ENCODE measurements at regions not wholly inside any gene's neighbourhood (a gene's known extent, or its start where the extent isn't known, plus 50 kb on each side); places are given as distances from the start of the nearest gene placed in this dataset.

- Histone ChIP-seq H3K9me3 (replicated peaks; ENCODE audit: control insufficient read depth, low read depth, low read length) (peaks cover 7% of the 10 kb centered on the region), H3K27ac (ENCODE audit: low read length) (no peak overlapping the region), H3K27me3 (ENCODE audit: control insufficient read depth, insufficient read depth, low read length) (no peaks in the 10 kb centered on the region), H3K36me3 (ENCODE audit: control insufficient read depth, insufficient read depth, low read length) (no peaks in the 10 kb centered on the region), H3K4me1 (ENCODE audit: control insufficient read depth, insufficient read depth, low read length) (no peaks in the 10 kb centered on the region), H3K4me3 (ENCODE audit: low read length) (no peak overlapping the region)
- WGBS (ENCODE audit: insufficient coverage) = no CpG with 5 or more reads among the region's 1 CpG
- DNase-seq = no peak
Measured at GRCh38 chr3:31434819-31435218, 97.9 kb upstream of the STT3B start.

- DNase-seq = no peak
- no peak overlapping the region for H3K27ac ChIP-seq (ENCODE audit: low read length)
- H3K27me3 ChIP-seq (ENCODE audit: control insufficient read depth, insufficient read depth, low read length) = no peaks in the 10 kb centered on the region
- no peaks in the 10 kb centered on the region for H3K36me3 ChIP-seq (ENCODE audit: control insufficient read depth, insufficient read depth, low read length)
- no peak overlapping the region for H3K4me3 ChIP-seq (ENCODE audit: low read length)
- peaks cover 7% of the 10 kb centered on the region for H3K9me3 ChIP-seq (replicated peaks; ENCODE audit: control insufficient read depth, low read depth, low read length)
- no peaks in the 10 kb centered on the region for H3K4me1 ChIP-seq (ENCODE audit: control insufficient read depth, insufficient read depth, low read length)
- WGBS (ENCODE audit: insufficient coverage) = 80% methylated on average over 1 of the region's 1 CpG
Measured at GRCh38 chr3:31436830-31437229, 95.9 kb upstream of the STT3B start.

DNA sequence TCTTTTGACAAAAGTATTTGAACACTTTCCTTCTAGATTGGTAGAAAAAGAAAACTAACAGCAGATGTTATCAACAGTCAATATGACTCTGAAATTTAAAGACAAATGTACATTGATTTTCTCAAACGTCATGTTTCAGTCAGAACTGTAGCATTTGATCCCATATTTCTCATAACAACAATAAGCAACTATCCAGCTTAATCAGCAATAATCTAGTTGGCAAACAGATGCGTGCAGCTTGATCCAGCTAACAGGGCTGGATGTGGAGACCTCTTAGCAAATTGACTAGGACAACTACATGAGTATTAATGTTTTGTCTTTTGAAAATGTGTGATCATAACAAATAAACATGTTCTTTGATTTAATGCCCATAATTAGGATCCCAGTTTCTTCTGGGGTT is 94.0 kb upstream of the STT3B start:
- 60% methylated on average over 1 of the region's 2 CpGs for WGBS (ENCODE audit: insufficient coverage)
- Histone ChIP-seq H3K4me1 (ENCODE audit: control insufficient read depth, insufficient read depth, low read length) (no peaks in the 10 kb centered on the region), H3K27ac (ENCODE audit: low read length) (no peak overlapping the region), H3K27me3 (ENCODE audit: control insufficient read depth, insufficient read depth, low read length) (no peaks in the 10 kb centered on the region), H3K9me3 (replicated peaks; ENCODE audit: control insufficient read depth, low read depth, low read length) (peaks cover 7% of the 10 kb centered on the region), H3K4me3 (ENCODE audit: low read length) (no peak overlapping the region), H3K36me3 (ENCODE audit: control insufficient read depth, insufficient read depth, low read length) (no peaks in the 10 kb centered on the region)
- DNase-seq = no peak

GRCh38 chr3:31439890-31440750 is 92.6 kb upstream of the STT3B start:
- Histone ChIP-seq H3K27me3 (ENCODE audit: control insufficient read depth, insufficient read depth, low read length) (no peaks in the 10 kb centered on the region), H3K4me1 (ENCODE audit: control insufficient read depth, insufficient read depth, low read length) (peaks cover 3% of the 10 kb centered on the region), H3K27ac (ENCODE audit: low read length) (no peak overlapping the region), H3K9me3 (replicated peaks; ENCODE audit: control insufficient read depth, low read depth, low read length) (peaks cover 7% of the 10 kb centered on the region), H3K4me3 (ENCODE audit: low read length) (no peak overlapping the region), H3K36me3 (ENCODE audit: control insufficient read depth, insufficient read depth, low read length) (no peaks in the 10 kb centered on the region)
- DNase-seq = no peak
- no CpG with 5 or more reads among the region's 3 CpGs for WGBS (ENCODE audit: insufficient coverage)

DNA sequence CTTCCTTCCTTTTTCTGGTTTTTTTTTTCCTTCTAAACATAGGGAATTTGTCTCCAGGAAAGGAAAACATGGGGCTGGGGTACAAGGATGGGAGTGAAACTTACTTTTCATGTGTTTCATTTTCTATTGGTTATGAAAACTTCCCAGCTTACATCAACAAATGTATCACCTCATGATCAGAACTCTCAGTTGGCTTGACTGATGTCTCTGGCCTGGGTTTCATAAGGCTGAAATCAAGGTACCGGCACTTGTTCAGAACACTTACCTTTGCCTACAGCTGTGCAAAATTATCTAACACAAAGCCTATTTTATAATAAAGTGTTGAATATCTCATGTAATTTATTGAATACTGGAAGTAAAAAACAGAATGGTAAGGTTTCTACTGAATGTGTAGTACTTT is 91.8 kb upstream of the STT3B start:
- Histone ChIP-seq H3K36me3 (ENCODE audit: control insufficient read depth, insufficient read depth, low read length) (no peaks in the 10 kb centered on the region), H3K4me1 (ENCODE audit: control insufficient read depth, insufficient read depth, low read length) (peaks cover 3% of the 10 kb centered on the region), H3K9me3 (replicated peaks; ENCODE audit: control insufficient read depth, low read depth, low read length) (peaks cover 7% of the 10 kb centered on the region), H3K4me3 (ENCODE audit: low read length) (no peak overlapping the region), H3K27ac (ENCODE audit: low read length) (no peak overlapping the region), H3K27me3 (ENCODE audit: control insufficient read depth, insufficient read depth, low read length) (no peaks in the 10 kb centered on the region)
- WGBS (ENCODE audit: insufficient coverage) = no CpG with 5 or more reads among the region's 1 CpG
- DNase-seq = no peak

DNA sequence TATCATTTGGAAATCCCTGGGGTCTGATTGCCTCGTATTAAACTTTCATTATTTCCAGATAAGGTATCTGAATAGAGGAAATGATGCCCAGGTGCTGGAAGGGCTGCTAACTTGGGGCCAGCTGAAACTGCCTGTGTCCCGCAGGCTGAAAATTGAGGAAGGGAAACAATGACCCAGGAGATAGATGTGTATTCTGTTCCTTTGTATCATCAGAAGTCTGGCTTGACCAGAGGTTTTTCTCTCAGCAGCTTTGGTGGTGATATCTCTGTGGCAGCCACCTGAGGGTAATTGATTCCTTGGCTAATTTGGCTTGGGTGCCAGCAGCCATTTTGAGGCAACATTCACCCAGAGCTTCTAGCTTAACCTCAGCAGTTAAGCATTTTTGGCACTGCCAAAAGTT is 90.0 kb upstream of the STT3B start:
- 43% methylated on average over 1 of the region's 2 CpGs for WGBS (ENCODE audit: insufficient coverage)
- H3K27me3 ChIP-seq (ENCODE audit: control insufficient read depth, insufficient read depth, low read length) = no peaks in the 10 kb centered on the region
- no peaks in the 10 kb centered on the region for H3K36me3 ChIP-seq (ENCODE audit: control insufficient read depth, insufficient read depth, low read length)
- H3K27ac ChIP-seq (ENCODE audit: low read length) = no peak overlapping the region
- no peaks in the 10 kb centered on the region for H3K9me3 ChIP-seq (replicated peaks; ENCODE audit: control insufficient read depth, low read depth, low read length)
- H3K4me1 ChIP-seq (ENCODE audit: control insufficient read depth, insufficient read depth, low read length) = peaks cover 3% of the 10 kb centered on the region
- H3K4me3 ChIP-seq (ENCODE audit: low read length) = no peak overlapping the region
- no peak for DNase-seq

DNA sequence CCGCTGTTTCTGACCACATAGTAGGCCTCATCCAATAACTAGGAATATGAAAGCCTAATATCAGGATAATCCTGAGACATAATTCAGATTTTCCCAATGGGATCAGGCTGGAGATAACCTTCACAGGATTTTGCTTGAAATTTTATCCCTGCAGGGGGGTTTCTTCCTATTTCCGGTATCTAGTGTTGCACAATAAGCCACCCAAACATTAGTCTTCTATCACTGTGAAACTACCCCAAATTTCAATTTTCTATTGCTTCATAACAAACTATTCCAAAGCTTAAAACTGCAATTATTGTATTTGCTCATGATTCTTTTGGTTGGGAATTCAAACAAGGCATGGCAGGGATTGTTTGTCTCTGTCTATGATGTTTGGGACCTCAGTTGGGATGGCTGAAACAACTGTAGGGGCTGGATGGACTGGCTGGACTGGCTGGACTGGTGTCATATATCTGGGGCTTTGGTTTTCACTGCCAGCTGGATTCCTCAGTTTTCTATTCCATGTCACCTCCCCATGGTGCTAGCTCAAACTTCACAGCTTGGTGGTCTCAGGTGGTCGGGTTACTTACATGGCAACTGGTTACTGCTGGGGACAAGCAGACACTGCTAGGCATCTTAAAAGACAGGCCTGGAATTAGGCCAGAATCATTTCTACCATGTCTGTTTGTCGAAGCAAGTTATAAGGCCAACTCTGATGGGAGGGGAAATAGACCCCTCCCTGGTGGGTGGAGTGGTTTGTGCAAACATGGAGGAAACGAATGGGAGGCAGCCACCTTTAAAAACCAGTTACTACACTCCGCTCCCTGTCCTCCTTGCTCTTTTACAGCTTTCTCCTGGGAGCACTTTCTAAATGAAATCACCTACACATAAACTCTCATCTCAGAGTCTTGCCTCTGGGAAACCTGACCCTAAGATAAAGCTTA is 88.2 kb upstream of the STT3B start:
- Histone ChIP-seq H3K4me1 (ENCODE audit: control insufficient read depth, insufficient read depth, low read length) (peaks cover 3% of the 10 kb centered on the region), H3K27ac (ENCODE audit: low read length) (no peak overlapping the region), H3K4me3 (ENCODE audit: low read length) (no peak overlapping the region), H3K36me3 (ENCODE audit: control insufficient read depth, insufficient read depth, low read length) (no peaks in the 10 kb centered on the region), H3K9me3 (replicated peaks; ENCODE audit: control insufficient read depth, low read depth, low read length) (peaks cover 4% of the 10 kb centered on the region), H3K27me3 (ENCODE audit: control insufficient read depth, insufficient read depth, low read length) (no peaks in the 10 kb centered on the region)
- DNase-seq = peak; percentile 11
- 46% methylated on average over 1 of the region's 6 CpGs for WGBS (ENCODE audit: insufficient coverage)

GRCh38 chr3:31445701-31446100 is 87.0 kb upstream of the STT3B start:
- H3K27me3 ChIP-seq (ENCODE audit: control insufficient read depth, insufficient read depth, low read length) = no peaks in the 10 kb centered on the region
- no CpG with 5 or more reads among the region's 1 CpG for WGBS (ENCODE audit: insufficient coverage)

GRCh38 chr3:31448035-31448881 is 84.5 kb upstream of the STT3B start:
- no peak for DNase-seq
- no peak overlapping the region for H3K4me3 ChIP-seq (ENCODE audit: low read length)
- no peak overlapping the region for H3K27ac ChIP-seq (ENCODE audit: low read length)
- H3K9me3 ChIP-seq (replicated peaks; ENCODE audit: control insufficient read depth, low read depth, low read length) = peaks cover 7% of the 10 kb centered on the region
- H3K4me1 ChIP-seq (ENCODE audit: control insufficient read depth, insufficient read depth, low read length) = peaks cover 3% of the 10 kb centered on the region
- H3K36me3 ChIP-seq (ENCODE audit: control insufficient read depth, insufficient read depth, low read length) = no peaks in the 10 kb centered on the region
- no peaks in the 10 kb centered on the region for H3K27me3 ChIP-seq (ENCODE audit: control insufficient read depth, insufficient read depth, low read length)
- 100% methylated on average over 1 of the region's 1 CpG for WGBS (ENCODE audit: insufficient coverage)

More at GRCh38 chr3:31445701-31446100, 87.0 kb upstream of the STT3B start:
- Histone ChIP-seq H3K36me3 (ENCODE audit: control insufficient read depth, insufficient read depth, low read length) (no peaks in the 10 kb centered on the region), H3K4me1 (ENCODE audit: control insufficient read depth, insufficient read depth, low read length) (peaks cover 3% of the 10 kb centered on the region), H3K9me3 (replicated peaks; ENCODE audit: control insufficient read depth, low read depth, low read length) (peaks cover 7% of the 10 kb centered on the region), H3K4me3 (ENCODE audit: low read length) (no peak overlapping the region), H3K27ac (ENCODE audit: low read length) (no peak overlapping the region)
- DNase-seq = no peak

Measured in muscle of leg (tissue), 3 donors.